ENCODE measurements at regions not wholly inside any gene's neighbourhood (a gene's known extent, or its start where the extent isn't known, plus 50 kb on each side); places are given as distances from the start of the nearest gene placed in this dataset.

- TF ChIP-seq NFE2L2 (IDR thresholded peaks at IDR 0.05; ENCODE audit: low read depth, low read length) (no peak), POLR2A (IDR thresholded peaks at IDR 0.05; ENCODE audit: low read depth, low read length) (no peak), FOS (IDR thresholded peaks at IDR 0.05; ENCODE audit: low read depth, low read length) (no peak), MXI1 (IDR thresholded peaks at IDR 0.05; ENCODE audit: borderline replicate concordance, low read depth, low read length) (no peak), RFX5 (IDR thresholded peaks at IDR 0.05; ENCODE audit: low read depth, low read length) (no peak)
- TF ChIP-seq, protein P1, sequence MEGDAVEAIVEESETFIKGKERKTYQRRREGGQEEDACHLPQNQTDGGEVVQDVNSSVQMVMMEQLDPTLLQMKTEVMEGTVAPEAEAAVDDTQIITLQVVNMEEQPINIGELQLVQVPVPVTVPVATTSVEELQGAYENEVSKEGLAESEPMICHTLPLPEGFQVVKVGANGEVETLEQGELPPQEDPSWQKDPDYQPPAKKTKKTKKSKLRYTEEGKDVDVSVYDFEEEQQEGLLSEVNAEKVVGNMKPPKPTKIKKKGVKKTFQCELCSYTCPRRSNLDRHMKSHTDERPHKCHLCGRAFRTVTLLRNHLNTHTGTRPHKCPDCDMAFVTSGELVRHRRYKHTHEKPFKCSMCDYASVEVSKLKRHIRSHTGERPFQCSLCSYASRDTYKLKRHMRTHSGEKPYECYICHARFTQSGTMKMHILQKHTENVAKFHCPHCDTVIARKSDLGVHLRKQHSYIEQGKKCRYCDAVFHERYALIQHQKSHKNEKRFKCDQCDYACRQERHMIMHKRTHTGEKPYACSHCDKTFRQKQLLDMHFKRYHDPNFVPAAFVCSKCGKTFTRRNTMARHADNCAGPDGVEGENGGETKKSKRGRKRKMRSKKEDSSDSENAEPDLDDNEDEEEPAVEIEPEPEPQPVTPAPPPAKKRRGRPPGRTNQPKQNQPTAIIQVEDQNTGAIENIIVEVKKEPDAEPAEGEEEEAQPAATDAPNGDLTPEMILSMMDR (conservative IDR thresholded peaks at IDR 0.05; ENCODE audit: low read depth, low read length), result no peak
Observed at GRCh38 chr7:156238366-156239133, 402.0 kb upstream of the RNF32 start.
